Retina (tissue), 1 donor: ENCODE measurements at regions not wholly inside any gene's neighbourhood (a gene's known extent, or its start where the extent isn't known, plus 50 kb on each side); places are given as distances from the start of the nearest gene placed in this dataset.
"Not testable (repeated sequence)": the region's sequence is repeated elsewhere in the genome, so short reads cannot be mapped to it uniquely, and the experiment has no call there.

ENCODE experiments used
- DNase-seq: peaks from one replicate; pipeline ENCODE4 v3.0.0-alpha.2; 2016

- DNase-seq, result not testable (repeated sequence)
Observed at GRCh38 chr11:121855138-121855537, 260.9 kb downstream of the BLID start.

GRCh38 chr11:121844016-121844415, 272.0 kb downstream of the BLID start:
- no peak for DNase-seq

- no peak for DNase-seq
Observed at GRCh38 chr11:121842192-121842585, 273.8 kb downstream of the BLID start.

GRCh38 chr11:121841487-121842191, 274.4 kb downstream of the BLID start:
- peak; percentile 6 for DNase-seq

- no peak for DNase-seq
Observed at GRCh38 chr11:121839781-121840180, 276.2 kb downstream of the BLID start.

- no peak for DNase-seq
Observed at GRCh38 chr11:121838571-121838970, 277.4 kb downstream of the BLID start.

GRCh38 chr11:121833970-121834369, 282.0 kb downstream of the BLID start:
- no peak for DNase-seq

GRCh38 chr11:121829159-121829643, 286.8 kb downstream of the BLID start:
- DNase-seq, result peak; percentile 11

GRCh38 chr11:121814962-121815361, 301.1 kb downstream of the BLID start:
- DNase-seq, result no peak

- DNase-seq, result no peak
Observed at GRCh38 chr11:121814296-121814695, 301.7 kb downstream of the BLID start.

- DNase-seq, result no peak
Observed at GRCh38 chr11:121810291-121810690, 305.7 kb downstream of the BLID start.

- no peak for DNase-seq
Observed at GRCh38 chr11:121808096-121808495, 307.9 kb downstream of the BLID start.

- no peak for DNase-seq
Observed at GRCh38 chr11:121807051-121807450, 309.0 kb downstream of the BLID start.

GRCh38 chr11:121802542-121802941, 313.5 kb downstream of the BLID start:
- no peak for DNase-seq

GRCh38 chr11:121801781-121802180, 314.2 kb downstream of the BLID start:
- no peak for DNase-seq

- no peak for DNase-seq
Observed at GRCh38 chr11:121801394-121801748, 314.6 kb downstream of the BLID start.

GRCh38 chr11:121800731-121801393, 315.2 kb downstream of the BLID start:
- DNase-seq, result peak; percentile 45

- DNase-seq, result no peak
Observed at GRCh38 chr11:121800240-121800639, 315.8 kb downstream of the BLID start.

- DNase-seq, result no peak
Observed at GRCh38 chr11:121797496-121797895, 318.5 kb downstream of the BLID start.

GRCh38 chr11:121795174-121795573, 320.8 kb downstream of the BLID start:
- peak; percentile 38 for DNase-seq

- DNase-seq, result no peak
Observed at GRCh38 chr11:121794671-121795141, 321.3 kb downstream of the BLID start.

GRCh38 chr11:121793916-121794315, 322.1 kb downstream of the BLID start:
- DNase-seq, result no peak

- DNase-seq, result no peak
Observed at GRCh38 chr11:121793291-121793690, 322.7 kb downstream of the BLID start.

GRCh38 chr11:121792185-121792584, 323.8 kb downstream of the BLID start:
- no peak for DNase-seq
